HG03135 (cell line): ENCODE measurements at regions not wholly inside any gene's neighbourhood (a gene's known extent, or its start where the extent isn't known, plus 50 kb on each side); places are given as distances from the start of the nearest gene placed in this dataset.

ENCODE experiments used
- ATAC-seq: cut with Tn5 transposase; IDR thresholded peaks from one replicate; pipeline ENCODE4 v1.9.1; 2021; ENCODE audit warnings: mild to moderate bottlenecking, moderate library complexity; ENCODE audit not compliant: unreplicated experiment

- ATAC-seq = no peak
Observed at GRCh38 chr6:170048615-170049256, 242.1 kb downstream of the DLL1 start.

- no peak for ATAC-seq
Observed at GRCh38 chr6:170047823-170048222, 243.1 kb downstream of the DLL1 start.

GRCh38 chr6:170046791-170047626 lies 243.9 kb downstream of the DLL1 start:
- no peak for ATAC-seq

- no peak for ATAC-seq
Observed at GRCh38 chr6:170045981-170046667, 244.8 kb downstream of the DLL1 start.

GRCh38 chr6:170045563-170045960 lies 245.3 kb downstream of the DLL1 start:
- ATAC-seq = no peak

GRCh38 chr6:170044836-170045562 lies 245.9 kb downstream of the DLL1 start:
- no peak for ATAC-seq

GRCh38 chr6:170043881-170044790 lies 246.7 kb downstream of the DLL1 start:
- no peak for ATAC-seq

GRCh38 chr6:170043150-170043819 lies 247.6 kb downstream of the DLL1 start:
- ATAC-seq = no peak

- no peak for ATAC-seq
Observed at GRCh38 chr6:170042596-170043118, 248.2 kb downstream of the DLL1 start.

- ATAC-seq = no peak
Observed at GRCh38 chr6:170042123-170042522, 248.8 kb downstream of the DLL1 start.

GRCh38 chr6:170041526-170041925 lies 249.4 kb downstream of the DLL1 start:
- ATAC-seq = no peak

GRCh38 chr6:170040906-170041305 lies 250.0 kb downstream of the DLL1 start:
- no peak for ATAC-seq

GRCh38 chr6:170040115-170040500 lies 250.8 kb downstream of the DLL1 start:
- no peak for ATAC-seq

- ATAC-seq = no peak
Observed at GRCh38 chr6:170039156-170040114, 251.4 kb downstream of the DLL1 start.

- ATAC-seq = no peak
Observed at GRCh38 chr6:170038708-170039107, 252.2 kb downstream of the DLL1 start.

- ATAC-seq = no peak
Observed at GRCh38 chr6:170038251-170038650, 252.6 kb downstream of the DLL1 start.

GRCh38 chr6:170037541-170038250 lies 253.2 kb downstream of the DLL1 start:
- ATAC-seq = no peak

GRCh38 chr6:170036916-170037315 lies 254.0 kb downstream of the DLL1 start:
- ATAC-seq = no peak
